SU-DHL-6 (cell line): ENCODE measurements at regions not wholly inside any gene's neighbourhood (a gene's known extent, or its start where the extent isn't known, plus 50 kb on each side); places are given as distances from the start of the nearest gene placed in this dataset.

Experiments used
- EZH2phosphoT487 ChIP-seq: fragments of 200-600 bp; sonication (generic), shearing (Covaris generic); conservative IDR thresholded peaks from 2 replicates; pipeline ENCODE4 v1.6.1; 2018; ENCODE audit warnings: mild to moderate bottlenecking, antibody characterized with exemption, low read length, moderate library complexity, mixed read lengths
- TF ChIP-seq, protein P1 (sequence below): fragments of 200-600 bp; sonication (generic); IDR thresholded peaks from one replicate; pipeline ENCODE4 v1.5.1; 2017; ENCODE audit warnings: antibody characterized with exemption, mild to moderate bottlenecking, low read length, moderate library complexity; ENCODE audit not compliant: insufficient read depth, poor library complexity, severe bottlenecking

DNA sequence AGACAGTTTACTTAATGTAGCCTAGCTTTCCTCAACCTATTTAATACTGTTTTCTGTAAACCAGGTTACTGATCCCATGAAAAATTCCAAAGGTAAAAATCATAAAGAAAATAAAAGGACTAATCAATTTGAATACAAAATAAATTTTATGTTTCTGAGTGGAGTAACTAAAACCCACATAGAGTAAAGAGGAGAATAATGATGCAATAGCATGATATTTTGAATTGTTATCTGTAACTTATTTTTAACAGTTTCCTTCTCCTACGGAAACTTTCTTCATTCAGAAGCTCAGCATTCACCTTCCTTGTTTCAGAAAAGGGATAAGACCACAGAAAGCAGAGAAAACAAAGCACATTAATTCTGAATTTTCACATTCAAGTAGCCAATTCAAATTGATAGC, 320.6 kb upstream of the NUDT12 start:
- TF ChIP-seq, protein P1, sequence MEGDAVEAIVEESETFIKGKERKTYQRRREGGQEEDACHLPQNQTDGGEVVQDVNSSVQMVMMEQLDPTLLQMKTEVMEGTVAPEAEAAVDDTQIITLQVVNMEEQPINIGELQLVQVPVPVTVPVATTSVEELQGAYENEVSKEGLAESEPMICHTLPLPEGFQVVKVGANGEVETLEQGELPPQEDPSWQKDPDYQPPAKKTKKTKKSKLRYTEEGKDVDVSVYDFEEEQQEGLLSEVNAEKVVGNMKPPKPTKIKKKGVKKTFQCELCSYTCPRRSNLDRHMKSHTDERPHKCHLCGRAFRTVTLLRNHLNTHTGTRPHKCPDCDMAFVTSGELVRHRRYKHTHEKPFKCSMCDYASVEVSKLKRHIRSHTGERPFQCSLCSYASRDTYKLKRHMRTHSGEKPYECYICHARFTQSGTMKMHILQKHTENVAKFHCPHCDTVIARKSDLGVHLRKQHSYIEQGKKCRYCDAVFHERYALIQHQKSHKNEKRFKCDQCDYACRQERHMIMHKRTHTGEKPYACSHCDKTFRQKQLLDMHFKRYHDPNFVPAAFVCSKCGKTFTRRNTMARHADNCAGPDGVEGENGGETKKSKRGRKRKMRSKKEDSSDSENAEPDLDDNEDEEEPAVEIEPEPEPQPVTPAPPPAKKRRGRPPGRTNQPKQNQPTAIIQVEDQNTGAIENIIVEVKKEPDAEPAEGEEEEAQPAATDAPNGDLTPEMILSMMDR, result no peak
- no peak for TF ChIP-seq EZH2phosphoT487
